ENCODE measurements at regions not wholly inside any gene's neighbourhood (a gene's known extent, or its start where the extent isn't known, plus 50 kb on each side); places are given as distances from the start of the nearest gene placed in this dataset.

DNA sequence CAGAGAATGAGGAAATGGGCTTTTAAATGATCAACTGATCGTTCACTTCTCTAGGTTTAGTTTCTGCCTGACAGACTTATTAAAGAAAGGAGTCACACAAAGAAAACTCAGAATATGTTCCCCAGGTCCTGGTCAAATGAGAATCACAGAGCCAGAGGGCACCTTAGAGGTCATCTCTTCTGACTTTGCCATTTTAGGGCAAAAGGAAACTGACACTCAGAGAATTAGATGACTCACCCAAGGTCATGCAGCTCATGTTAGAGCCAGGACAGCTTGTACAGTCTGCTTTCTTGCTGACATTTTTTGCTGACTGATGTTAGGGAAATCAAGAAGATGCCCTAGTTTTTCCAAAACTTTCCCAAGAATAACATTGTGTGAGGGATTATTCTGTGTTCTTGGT, 312.7 kb upstream of the SP8 start:
- DNase-seq, result no peak

DNA sequence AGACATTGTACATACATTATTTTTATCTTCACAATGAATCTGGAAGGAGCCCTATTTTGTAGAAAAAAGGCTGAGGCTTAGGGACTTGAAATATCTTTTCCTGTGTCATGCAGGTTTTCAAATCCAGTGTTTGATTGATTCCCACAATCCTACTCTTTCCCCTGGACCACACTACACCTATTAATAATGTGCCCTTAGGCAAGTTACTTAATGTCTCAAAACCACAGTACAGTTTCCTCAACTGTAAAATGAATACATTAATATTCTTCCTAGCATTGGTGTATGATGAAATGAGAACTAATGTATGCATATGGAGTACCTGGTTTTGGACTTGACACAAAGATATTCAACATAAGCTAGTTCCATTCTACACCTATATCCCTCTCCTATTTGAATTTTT, 313.3 kb upstream of the SP8 start:
- no peak for DNase-seq

DNA sequence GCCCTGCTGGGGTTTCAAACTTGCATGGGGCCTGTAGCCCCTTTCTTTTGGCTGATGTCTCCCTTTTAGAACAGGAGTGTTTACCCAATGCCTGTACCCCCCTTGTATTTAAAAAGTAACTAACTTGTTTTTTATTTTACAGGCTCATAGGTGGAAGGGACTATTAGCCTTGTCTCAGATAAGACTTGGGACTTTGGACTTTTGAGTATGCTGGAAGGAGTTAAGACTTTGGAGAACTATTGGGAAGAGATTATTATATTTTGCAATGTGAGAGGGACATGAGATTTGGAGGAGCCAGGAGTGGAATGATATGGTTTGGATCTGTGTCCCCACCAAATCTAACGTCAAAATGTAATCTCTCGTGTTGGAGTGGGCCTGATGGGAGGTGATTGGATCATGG, 314.9 kb upstream of the SP8 start:
- DNase-seq, result no peak

DNA sequence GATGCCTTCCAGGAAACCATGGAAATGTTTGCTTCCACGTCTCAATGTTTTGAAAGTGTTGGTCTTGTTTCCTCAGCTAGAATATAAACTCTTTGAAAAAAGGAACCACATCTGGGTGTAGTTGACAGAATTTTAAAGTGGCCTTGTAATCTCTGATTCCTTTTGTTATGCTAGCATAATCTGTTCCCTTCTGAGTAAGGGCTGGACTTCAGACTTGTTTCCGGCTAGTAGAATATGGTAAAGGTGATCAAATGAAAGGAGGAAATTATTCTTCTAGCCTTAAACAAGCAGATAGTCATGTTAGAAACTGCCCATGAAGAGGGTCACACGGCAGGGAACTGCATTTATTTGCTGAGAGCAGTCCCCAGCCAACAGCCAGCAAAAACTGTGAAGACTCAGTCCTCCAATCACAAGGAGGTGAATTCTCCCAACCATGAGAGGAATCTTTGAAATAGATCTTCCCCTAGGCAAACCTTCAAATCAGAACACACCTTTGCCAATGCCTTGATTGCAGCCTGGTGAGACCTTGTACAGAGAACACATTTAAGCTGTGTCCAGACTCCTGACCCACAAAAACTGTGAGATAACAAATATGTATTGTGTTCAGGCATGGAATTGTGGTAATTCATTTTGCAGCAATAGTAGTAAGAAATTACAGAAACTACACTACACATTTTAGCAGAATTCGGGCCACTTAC, 316.9 kb upstream of the SP8 start:
- no peak for DNase-seq

DNA sequence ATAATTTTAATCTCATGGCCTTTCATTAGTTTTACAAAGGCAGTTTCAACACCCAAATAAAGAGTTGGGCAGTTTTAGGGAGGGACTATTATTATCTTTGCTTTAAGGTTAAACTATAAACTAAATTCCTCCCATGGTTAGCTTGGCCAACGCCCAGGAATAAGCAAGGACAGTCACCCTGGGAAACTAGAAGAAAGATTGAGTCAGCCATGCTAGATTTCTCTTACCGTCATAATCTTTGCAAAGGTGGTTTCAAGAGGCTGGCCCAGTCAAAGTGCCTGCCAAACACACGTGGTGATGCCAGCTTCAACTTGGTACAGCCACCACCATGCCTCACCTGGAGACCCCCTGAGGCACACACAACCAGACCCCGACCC, 317.4 kb upstream of the SP8 start:
- DNase-seq, result no peak

DNA sequence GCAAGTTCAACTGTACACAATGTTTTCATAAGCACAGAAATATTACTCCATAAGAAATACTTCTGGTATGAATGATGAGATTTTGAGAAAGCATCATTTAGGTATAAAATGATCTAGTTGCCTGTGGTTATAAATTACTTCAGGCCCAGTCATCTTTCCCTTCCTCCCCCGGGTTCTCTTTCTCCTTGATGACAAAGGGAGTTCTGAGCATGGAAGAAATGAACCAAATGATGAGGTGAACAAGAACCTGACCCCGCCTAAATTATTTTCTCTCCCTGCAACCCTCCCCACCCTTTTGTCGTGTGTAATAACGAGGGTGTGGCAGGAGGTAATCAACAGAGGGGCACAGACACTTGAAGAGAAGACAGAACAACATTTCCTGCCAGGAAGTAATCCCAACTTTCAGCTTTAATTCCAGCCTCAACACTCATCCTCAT, 319.6 kb upstream of the SP8 start:
- no peak for DNase-seq

DNA sequence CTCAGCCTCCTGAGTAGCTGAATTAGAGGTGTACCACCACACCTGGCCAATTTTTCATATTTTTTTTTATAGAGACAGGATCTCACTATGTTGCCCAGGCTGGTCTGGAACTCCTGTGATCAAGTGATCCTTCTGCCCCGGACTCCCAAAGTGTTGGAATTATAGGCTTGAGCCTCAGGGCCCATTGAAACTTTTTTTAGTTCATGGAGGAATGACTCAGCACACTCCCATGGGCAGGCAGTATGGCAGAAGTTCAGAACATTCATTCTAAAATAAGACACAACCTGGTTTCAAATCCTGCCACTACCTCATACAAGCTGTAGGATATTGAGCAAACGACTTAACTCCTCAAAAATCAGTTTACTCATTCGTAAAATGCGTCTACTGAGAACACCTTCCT, 320.4 kb upstream of the SP8 start:
- DNase-seq, result no peak

DNA sequence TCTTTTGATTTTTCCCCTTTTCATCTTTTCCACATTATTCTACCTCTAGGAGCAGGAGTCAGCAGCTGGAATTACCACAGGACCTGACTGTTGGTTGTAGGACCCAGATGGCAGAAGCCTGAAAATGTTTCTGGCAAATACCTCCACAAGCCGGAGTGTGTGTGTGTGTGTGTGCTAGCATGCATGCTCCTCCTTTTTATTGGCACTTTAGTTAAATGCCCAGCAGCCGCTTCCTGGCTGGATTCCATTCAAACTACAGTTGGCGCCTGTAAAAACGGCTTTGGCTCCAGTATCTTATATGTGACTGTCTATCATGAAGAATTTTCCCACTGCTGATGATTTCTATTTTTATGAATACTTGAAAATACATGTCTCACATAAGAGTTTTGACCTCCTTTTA, 319.7 kb upstream of the SP4 start:
- DNase-seq, result no peak

DNA sequence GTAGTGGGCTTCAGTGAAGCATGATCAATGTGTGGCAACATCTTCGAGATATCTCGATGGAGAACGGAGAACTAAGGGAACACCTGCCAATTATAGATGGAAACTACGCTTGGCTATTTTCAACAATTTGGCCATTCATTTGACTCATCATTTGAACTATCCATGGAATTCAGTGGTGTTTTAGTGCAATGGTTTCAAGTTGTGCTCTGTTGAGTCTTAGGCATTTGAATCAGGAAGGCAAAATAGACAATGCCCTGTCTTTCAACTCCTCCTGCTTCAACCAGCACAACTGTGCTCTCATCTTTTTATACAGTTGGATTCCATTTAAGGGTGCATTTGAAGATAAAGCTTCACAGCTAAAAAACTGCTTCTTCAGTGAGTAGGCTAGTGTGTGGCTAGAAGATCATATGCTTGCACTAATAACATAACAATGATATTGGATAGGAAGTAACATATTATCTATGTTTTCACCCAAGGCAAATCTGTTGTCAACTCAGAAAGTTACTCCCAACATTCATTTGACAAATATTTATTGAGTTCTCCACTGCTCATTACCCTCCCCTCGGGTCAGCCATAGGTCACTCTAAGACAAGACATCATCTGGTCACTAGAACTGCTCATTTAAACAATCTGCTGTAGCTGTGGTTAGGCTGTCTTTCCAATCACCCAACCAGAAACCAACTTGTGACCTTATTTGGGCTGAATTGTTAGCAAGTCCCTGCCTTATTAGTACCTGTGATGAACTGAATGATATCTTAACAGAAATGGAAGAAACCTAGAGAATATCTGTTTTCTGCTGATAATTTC, 314.1 kb upstream of the SP4 start:
- no peak for DNase-seq

DNA sequence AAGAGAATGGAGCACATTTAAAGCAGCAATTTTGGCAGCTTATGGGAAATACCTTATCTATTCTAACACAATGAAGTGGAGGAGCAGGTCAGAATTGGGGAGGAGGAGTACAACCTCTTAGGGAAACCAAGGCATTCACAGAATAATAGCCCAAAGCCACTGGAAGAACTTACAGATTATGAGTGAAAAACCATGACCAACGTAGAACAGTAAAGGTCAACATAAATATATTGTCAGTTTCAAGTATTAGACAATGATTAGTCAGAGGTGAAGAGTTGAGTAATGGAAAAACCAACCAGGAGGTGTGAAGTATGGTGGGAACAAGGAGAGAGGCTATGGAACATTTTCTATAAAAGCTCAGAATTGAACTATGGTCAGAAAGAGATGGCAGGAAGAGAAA, 304.3 kb upstream of the SP4 start:
- no peak for DNase-seq

DNA sequence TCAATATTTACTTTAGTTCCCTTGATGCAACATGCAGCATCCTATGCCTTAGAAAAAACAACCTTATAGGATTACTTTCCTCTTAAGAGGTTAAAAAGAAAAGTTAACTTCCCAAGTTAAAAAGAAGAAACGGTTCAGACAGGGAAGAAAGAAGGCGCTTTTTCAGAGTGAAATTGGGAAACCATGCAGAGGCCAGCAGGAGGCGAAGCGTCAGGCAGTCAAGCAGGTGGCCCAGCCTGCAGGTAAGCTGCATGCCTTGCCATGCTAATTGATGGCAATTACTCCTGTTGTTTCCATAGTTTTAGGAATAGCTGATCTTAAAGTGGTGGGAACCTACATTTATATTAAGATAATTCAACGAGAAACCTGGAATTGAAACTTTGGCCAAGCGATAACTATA, 302.6 kb upstream of the SP4 start:
- no peak for DNase-seq

DNA sequence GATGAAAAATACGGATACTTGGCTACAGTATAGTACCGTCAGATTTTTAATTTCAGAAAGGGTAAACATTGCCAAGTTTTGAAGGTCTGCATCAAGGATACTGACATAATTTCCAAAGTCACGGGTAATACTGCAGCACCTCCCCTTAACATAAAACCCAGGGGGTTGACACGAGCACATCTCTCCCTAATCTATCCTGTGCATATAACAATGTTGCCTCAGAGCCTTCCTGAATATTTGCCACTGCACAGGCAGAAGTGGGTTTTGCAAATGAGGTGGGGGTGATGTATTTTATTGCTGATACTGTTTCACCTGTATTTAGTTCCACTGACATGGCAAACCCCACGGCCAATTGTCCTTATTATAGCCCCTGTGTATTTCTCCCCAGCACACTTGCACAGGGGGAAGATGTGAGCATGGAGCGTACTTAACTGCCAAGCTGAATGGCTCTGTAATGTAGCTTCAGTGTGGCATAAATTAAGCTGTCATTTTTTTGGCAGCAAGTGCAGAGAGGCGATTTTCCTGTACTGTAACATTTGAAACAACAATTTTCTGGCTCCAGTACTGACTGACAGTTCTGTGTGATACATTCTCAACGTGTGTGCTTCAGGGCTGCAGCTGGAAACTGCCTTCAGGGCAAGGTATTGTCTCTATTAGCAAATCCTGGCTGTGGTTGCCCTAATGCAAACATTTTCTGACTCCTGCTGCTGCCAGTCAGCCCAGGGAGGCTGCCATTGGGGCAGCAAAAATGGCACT, 299.6 kb upstream of the SP4 start:
- DNase-seq, result no peak

DNA sequence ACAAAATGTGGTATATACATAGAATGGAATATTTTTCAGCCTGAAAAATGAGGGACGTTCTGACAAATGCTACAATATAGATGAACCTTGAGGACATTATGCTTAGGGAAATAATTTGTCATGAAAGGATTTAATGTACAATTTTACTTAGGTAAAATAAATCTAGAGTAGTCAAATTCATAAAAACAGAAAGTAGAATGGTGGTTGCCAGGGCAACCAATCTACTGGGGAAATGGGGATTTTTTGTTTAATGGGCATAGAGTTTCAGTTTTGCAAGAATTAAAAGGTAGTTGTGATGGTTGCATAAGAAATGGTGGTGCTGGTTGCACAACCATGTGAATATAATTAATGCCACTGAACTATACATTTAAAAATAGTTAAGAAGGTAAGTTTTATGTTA, 296.0 kb upstream of the SP4 start:
- DNase-seq, result no peak

DNA sequence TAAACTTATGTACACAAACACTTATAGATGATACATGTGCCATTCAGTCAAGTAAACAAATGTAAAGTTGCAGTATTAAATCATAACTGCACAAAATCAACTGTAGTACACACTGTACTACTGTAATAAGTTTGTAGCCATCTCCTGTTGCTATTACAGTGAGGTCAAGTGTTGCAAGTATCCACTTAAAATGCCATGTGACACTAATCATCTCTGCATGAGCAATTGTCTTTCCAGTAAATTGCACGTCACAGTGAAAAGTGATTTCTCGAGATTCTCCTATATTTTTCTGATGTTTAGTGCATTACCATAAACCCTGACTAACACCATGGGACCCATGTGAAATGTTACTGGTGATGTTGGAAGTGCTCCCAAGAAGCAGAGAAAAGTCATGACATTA, 293.3 kb upstream of the SP4 start:
- DNase-seq, result no peak

DNA sequence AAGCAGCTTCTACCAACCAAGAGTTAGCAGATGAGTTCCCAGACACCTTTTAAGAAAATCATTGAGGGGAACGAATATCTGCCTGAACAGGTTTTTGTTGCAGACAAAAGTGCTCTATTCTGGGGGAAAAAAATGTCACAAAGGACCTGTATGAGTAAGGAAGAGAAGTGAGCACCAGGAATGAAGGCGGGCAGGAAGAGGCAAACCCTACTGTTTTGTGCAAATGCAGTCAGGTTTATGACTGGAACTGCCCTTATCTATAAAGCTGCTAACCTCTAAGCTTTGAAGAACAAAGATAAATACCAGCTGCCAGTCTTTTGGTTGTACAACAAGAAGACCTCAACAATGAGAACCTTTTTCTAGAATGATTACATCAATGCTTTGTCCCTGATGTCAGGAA, 292.4 kb upstream of the SP4 start:
- no peak for DNase-seq

DNA sequence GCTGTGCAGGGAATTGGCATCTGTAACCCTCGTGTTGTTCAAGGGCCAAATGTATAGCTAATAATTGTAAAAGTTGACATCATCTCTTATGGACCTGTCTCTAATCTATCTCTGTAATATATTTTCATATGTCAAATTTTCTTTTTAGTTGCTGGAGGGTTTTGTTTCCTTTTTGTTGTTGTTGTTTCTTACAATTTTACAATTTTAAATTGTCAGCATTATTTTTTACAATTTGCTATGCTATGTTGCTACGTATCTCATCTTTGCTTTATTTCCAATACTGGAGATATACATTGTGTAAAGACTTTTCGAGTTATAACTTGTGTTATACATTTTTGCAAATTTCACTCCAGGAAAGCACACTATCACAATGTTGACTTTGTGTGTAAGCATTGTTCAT, 290.2 kb upstream of the SP4 start:
- DNase-seq, result no peak

DNA sequence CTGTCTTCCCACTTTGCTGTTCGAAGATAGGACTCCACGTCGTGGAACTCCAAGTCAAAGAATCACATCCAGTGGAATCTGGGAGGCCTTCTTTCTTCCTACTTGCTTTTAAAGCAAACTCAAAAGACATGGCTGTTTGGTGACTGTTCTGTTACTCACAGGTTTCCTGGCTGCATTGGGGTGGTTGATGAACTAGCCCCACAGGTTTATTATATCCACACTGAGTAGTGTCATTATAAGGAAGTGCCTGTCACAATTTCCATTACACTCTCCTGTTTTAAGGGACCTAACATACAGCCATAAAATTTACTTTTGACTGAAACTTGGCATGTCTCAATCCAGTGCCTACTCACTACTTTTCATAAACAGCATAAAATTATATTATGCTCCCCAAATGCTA, 287.3 kb upstream of the SP4 start:
- DNase-seq, result no peak

DNA sequence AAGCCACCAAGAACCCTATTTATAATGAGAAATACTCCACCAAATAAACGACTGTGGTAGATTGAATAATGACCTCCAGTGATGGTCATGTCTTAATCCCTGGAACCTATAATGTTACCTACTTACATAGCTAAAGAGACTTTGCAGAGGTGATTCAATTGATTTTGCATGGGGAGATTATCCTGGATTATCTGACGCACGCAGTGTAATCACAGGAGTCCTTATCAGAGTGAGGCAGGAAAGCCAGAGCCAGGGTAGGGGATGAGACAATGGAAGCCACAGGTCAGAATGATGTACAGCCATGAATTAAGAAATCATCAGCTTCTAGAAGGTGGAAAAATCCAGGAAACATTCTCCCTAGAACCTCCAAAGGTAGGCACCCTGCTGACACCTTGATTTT, 286.4 kb upstream of the SP4 start:
- DNase-seq, result no peak

DNA sequence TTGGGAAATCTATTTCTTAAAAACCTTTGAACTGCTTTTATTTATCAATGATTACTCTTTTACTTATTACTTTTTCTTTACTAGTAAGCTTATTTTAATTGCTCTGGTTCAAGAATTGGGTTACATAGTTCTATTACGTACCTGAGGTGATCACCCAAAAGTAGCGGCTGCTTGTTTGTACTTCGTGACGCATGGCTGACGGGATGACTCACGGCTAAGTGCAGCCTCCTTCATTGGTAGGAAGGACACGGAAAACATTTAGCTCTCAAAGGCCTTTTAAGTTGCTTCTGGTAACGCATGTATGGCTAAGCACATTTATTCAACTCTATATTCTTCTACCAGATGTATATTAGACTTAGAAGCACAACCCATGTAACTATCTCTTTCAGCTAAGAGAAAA, 285.8 kb upstream of the SP4 start:
- DNase-seq, result no peak

DNA sequence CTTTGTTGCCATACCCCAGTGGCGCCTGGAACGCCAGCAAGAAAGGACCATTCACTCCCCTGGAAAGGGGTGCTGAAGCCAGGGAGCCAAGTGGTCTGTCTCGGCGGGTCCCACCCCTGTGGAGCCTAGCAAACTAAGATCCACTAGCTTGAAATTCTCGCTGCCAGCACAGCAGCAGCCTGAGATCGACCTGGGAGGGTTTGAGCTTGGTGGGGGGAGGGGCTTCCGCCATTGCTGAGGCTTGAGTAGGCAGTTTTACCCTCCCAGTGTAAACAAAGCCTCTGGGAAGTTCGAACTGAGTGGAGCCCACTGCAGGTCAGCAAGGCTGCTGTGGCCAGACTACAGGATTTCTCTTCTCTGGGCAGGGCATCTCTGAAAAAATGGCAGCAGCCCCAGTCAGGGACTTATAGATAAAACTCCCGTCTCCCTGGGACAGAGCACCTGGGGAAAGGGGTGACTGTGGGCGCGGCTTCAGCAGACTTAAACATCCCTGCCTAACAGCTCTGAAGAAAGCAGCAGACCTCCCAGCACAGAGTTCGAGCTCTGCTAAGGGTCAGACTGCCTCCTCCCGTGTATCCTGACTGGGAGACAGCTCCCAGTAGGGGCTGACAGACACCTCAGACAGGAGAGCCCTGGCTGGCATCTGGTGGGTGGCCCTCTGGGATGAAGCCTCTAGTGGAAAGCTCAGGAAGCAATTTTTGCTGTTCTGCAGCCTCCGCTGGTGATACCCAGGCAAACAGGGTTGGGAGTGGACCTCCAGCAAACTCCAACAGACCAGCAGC, 281.1 kb upstream of the SP4 start:
- DNase-seq, result no peak

DNA sequence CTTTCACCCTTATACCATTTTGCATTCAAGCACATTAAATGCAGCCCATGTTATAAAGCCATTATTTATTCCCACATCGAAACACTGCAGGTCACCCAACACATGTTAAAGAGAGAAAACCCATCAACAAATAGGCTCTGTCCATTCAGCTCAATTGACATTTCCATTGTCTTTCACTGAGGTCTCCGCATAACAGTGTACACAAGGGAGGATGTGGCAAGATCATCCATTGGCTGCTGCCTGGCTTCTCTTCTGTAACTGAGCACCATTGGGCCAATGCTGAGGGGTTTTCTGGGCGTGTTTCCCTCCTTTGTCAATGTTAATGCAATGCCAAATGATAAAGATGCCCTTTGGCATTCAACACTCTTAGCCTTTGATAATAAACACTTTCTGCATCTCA, 278.1 kb upstream of the SP4 start:
- no peak for DNase-seq

DNA sequence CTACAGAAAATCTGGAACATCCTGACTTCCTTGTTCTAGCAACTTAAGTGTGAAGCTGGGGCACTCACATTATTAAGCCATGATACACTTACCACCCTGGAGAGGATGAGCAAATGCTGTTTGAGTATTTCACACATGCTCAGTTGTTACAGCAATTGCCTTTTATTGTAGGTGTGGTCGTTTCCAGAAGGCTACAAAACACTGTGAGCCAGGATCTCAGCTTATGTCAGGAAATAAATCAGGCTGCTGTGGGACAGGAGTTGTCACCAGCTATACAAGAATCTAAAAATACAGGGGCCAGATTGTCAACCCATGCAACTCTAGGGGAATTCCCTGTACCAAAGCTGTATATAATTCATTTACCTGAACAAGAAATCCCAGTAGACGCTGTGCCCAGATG, 273.3 kb upstream of the SP4 start:
- DNase-seq, result no peak

DNA sequence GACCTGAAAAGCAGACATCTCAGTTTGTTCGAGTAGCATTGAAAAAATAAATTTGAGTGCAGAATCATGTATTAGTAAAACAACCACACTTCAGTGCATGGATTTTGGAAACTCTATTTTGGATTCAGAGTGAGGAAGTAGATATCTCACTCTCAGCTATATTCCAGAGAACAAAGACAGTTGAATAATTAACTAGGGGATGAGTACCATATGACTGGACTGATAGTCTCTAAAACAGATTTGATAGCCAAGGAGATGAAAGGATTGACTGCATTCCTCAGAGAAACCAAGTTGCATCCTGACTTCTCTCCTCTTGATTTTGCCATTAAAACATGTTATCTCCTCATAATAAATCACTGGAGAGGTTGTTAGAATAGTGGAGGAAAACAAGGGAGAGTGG, 268.4 kb upstream of the SP4 start:
- no peak for DNase-seq

All from fibroblast of skin of abdomen (primary cell).